Adrenal gland (tissue), 5 donors: ENCODE measurements at regions not wholly inside any gene's neighbourhood (a gene's known extent, or its start where the extent isn't known, plus 50 kb on each side); places are given as distances from the start of the nearest gene placed in this dataset.

Experiments
- POLR2A ChIP-seq, 2 donors: fragments of 450-650 bp; IDR thresholded peaks; one replicate each; pipeline ENCODE4 v1.6.1; 2017; ENCODE audit warnings: antibody characterized with exemption in 2 of 2, mild to moderate bottlenecking in 2 of 2, moderate library complexity in 1 of 2
- TF ChIP-seq, protein P1 (sequence below), 6 experiments: fragments of 450-650 bp in 4 of 6; fragments of 200-600 bp in 2 of 6; sonication (generic) in 1 of 6; IDR thresholded peaks; 1 replicate in 5 of 6; 2 replicates in 1 of 6; pipeline versions ENCODE4 v1.5.1 to v1.8.0; 2016 to 2021; ENCODE audit warnings: antibody characterized with exemption in 6 of 6, mild to moderate bottlenecking in 2 of 6, moderate library complexity in 1 of 6
- donor health status: DM: no; HTN: no; CAD: no.

DNA sequence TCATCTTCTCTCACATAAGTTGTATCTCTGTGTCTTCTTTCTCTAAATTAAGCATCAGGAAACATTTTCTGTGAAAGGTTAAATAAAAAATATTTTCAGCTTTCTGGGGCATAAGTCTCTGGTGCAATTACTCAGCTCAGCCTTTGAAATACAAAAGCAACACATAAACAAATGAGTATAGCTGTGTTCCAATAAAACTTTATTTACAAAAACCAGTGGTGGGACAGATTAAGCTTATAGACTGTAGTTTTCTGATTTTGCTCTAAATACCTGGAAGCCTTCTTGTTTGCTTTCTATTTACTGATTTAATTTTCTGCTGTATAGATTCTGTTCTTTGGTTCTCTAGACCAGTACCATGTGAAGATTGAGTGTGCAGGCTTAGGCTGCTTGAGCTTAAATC, 655.1 kb downstream of the VRK1 start:
- TF ChIP-seq, protein P1, sequence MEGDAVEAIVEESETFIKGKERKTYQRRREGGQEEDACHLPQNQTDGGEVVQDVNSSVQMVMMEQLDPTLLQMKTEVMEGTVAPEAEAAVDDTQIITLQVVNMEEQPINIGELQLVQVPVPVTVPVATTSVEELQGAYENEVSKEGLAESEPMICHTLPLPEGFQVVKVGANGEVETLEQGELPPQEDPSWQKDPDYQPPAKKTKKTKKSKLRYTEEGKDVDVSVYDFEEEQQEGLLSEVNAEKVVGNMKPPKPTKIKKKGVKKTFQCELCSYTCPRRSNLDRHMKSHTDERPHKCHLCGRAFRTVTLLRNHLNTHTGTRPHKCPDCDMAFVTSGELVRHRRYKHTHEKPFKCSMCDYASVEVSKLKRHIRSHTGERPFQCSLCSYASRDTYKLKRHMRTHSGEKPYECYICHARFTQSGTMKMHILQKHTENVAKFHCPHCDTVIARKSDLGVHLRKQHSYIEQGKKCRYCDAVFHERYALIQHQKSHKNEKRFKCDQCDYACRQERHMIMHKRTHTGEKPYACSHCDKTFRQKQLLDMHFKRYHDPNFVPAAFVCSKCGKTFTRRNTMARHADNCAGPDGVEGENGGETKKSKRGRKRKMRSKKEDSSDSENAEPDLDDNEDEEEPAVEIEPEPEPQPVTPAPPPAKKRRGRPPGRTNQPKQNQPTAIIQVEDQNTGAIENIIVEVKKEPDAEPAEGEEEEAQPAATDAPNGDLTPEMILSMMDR (IDR thresholded peaks at IDR 0.05) = no peak
- no peak for TF ChIP-seq POLR2A (IDR thresholded peaks at IDR 0.05)
